ENCODE measurements at regions not wholly inside any gene's neighbourhood (a gene's known extent, or its start where the extent isn't known, plus 50 kb on each side); places are given as distances from the start of the nearest gene placed in this dataset.

- no peak for DNase-seq
These were observed 133.0 kb upstream of the GSE1 start for GRCh38 chr16:85479972-85480726.

- peak; percentile 31 for DNase-seq
These were observed 132.4 kb upstream of the GSE1 start for GRCh38 chr16:85480727-85481101.

- DNase-seq = no peak
These were observed 131.9 kb upstream of the GSE1 start for GRCh38 chr16:85481206-85481605.

- DNase-seq = no peak
These were observed 131.4 kb upstream of the GSE1 start for GRCh38 chr16:85481738-85482137.

DNA sequence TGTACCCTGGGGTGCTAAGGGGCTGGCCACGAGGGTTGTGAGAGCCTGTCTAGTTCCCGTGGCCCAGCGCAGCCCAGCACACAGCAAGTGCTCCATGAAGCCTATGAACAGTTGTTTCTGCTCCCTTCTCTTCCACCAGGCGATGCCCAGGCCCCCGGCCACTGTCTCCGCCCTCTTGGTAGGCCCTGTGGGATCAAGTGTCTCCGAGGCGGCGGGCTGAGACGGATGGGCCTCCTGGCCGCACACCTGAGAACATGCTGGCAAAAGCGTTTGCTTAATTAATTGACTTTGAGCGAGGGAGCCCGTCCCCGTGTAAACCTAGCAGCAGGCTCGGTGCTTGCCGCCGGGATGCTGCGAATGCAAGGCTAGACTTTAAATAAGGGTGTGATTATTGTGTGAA, 129.7 kb upstream of the GSE1 start:
- no peak for DNase-seq

GRCh38 chr16:85484347-85485300, 128.5 kb upstream of the GSE1 start:
- DNase-seq = no peak

GRCh38 chr16:85485379-85485778, 127.7 kb upstream of the GSE1 start:
- no peak for DNase-seq

DNA sequence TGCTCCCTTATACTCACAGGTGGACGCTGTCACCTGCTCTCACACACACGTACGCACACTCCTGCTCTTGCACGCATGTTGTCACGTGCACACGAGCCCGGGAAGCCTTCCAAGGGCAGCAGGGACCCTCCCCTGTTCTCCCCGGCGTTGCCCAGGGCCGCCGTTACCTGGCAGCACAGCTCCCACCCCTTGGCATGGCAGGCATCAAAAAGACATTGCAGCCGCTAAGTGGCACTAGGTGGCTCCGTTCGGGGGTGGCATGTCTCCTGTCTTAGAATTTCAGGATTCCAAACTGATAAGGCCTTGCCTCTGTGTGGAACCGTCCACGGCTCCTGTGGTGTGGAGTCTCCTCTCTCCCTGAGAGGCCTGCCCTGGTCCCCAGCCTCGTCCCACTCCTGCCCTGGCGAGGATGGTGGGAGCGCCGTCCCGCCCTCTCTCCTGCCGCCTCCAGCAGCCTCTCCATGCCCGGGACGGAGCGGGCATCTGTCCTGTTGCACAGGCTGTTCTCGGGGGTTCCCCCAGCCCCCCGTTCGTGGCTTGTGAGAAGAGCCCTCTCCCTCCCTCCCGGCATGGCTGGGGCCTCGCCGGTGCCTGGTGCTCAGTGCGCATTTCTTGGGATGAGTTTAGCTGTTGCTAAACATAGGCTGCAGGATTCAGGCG, 126.7 kb upstream of the GSE1 start:
- peak; percentile 74 for DNase-seq

DNA sequence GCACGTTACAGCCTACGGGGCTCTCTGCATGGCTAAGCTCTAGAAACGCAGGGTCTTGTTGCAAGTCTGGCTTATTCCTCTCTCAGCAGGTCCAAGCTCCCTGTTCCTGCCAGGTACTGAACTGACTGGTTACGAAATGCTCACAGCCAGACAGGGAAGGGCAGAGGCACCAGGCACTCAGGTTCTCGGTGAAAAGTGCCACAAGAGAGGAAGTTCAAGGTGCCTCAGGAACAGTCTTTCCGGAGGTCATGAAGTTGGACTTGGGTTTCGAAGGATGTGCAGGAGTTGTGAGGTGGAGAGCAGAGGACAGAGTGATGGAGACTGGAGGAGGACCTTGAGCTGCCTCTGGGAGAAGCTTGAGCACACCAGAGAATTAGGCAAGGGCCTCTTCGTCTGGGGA, 124.7 kb upstream of the GSE1 start:
- no peak for DNase-seq

- no peak for DNase-seq
These were observed 122.6 kb upstream of the GSE1 start for GRCh38 chr16:85490407-85491057.

- no peak for DNase-seq
These were observed 121.9 kb upstream of the GSE1 start for GRCh38 chr16:85491058-85491771.

GRCh38 chr16:85491798-85492294, 121.3 kb upstream of the GSE1 start:
- no peak for DNase-seq

DNA sequence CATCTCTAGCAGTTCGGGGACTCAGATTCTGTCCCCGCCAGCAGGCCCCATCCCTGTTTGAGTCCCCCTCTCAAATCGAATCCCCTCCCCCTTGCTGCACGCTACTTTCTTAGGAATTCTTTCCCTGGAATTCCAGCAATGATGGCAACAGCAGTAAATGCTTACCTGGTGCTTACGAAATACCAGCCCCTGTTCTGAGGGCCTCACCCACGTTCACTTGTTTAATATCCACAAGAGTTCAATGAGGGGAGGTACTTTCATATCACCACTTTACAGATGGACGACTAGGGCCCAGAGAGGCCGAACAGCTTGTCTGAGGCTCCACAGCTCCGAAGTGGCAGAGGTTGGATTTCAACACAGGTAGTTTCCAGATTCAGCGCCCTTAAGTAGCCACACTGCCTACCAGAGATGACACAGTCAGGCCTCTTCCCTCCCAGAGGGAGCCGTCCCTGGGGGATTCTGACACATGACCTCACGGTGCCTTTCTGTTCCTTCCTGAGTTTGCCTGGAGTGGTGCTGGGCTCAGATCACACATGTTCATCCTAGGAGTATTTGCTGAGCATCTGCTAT, 120.7 kb upstream of the GSE1 start:
- no peak for DNase-seq

GRCh38 chr16:85494315-85494714, 118.8 kb upstream of the GSE1 start:
- DNase-seq = no peak

DNA sequence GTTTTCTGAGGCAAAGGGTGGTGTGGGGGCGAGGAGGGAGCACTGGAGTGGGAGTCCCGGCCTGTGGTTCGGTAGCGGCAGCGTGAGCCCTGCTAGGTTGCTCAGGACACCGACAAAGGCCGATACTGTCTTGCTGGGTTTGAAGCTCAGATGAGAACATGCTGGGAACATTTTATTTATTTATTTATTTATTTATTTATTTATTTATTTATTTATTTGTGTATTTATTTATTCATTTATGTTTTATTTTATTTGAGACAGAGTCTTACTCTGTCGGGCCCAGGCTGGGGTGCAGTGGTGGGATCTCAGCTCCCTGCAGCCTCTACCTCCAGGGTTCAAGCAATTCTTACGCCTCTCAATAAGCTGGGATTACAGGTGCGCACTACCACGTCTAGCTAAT, 117.9 kb upstream of the GSE1 start:
- DNase-seq = no peak

- DNase-seq = no peak
These were observed 117.1 kb upstream of the GSE1 start for GRCh38 chr16:85495823-85496538.

- DNase-seq = no peak
These were observed 115.4 kb upstream of the GSE1 start for GRCh38 chr16:85497622-85498314.

- no peak for DNase-seq
These were observed 114.5 kb upstream of the GSE1 start for GRCh38 chr16:85498607-85499006.

DNA sequence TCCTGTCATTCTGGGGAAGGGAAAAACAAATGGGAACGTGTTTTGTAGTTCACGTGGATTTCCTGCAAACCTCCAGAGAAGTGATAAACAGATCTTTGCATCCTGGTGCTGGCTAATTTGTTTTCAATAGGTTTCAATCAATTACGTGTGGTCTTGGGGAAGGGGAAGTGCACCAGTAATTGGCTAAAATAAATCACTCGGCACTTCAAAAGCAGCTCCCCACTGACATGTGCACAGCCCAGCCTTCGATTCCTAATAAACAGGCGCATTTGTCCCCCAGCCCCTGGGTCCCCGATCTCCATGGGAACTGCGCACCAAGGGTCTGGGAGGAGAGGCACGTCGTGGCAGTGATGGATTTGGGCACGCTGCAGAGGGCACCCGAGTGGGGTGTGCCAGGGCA, 112.9 kb upstream of the GSE1 start:
- DNase-seq = no peak

DNA sequence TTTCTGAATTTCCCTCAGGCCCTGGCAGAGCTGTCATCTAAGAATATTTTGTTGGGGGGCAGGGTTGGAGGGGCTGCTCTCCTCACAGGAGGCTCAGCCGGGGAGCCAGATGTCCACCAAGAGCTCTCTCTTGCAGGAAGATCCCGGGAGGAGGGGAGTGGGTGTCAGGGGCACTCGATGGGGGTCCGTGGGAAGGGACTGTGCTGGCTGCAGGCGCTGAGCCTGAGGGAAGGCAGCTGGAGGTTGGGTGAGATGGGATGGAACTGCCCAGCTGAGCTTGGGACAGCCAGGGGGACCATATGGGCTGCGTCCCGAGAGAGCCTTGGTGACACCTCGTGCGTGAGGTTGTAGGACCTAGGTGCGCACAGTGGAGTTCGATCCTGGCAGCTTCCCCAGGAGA, 111.2 kb upstream of the GSE1 start:
- no peak for DNase-seq

DNA sequence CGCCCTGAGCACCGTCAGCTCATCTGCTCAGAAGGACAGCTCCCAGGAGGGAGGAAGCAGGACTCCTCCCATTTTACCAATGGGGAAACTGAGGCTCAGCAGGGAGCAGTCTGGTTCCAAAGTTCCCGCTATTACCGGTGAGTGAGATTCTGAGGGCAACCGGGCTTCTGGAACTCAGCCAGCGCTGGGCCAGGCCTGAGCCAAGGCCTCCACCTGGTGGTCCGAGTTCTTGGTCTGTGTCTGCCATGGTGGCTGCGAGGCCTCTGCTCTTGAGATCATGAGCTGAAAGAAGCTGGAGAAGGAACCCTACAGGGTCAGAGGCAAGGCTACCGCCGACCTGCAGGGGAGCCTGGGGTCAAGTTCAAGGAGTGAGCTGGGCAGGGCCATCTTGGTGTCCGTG, 110.8 kb upstream of the GSE1 start:
- no peak for DNase-seq

All from COR-L47 (cell line).